HCT116 (cell line): ENCODE measurements at regions not wholly inside any gene's neighbourhood (a gene's known extent, or its start where the extent isn't known, plus 50 kb on each side); places are given as distances from the start of the nearest gene placed in this dataset.

Source experiments
- ATAC-seq: fragments of 200-7000 bp; cut with Tn5 transposase; 2 replicates; pipeline ENCODE4 v1.9.1; 2020; ENCODE audit warnings: mild to moderate bottlenecking, moderate library complexity
- BruUV-seq: library from RNA; stranded (reverse); fragments of 400-500 nt; replicated peaks from 2 replicates; lab custom pipeline; 2021; lab: Mats Ljungman, UMichigan
- CTCF ChIA-PET: fragments of 300-600 bp; sonication (Branson Sonifier 250); formaldehyde crosslinking; loops from one replicate; lab custom pipeline; 2021; ENCODE audit warnings: antibody characterized with exemption; lab: Charles Lee
- POLR2A ChIA-PET: fragments of 300-600, 350-600 bp; sonication (Branson Sonifier 250); formaldehyde crosslinking; loops from one replicate; lab custom pipeline; 2021; ENCODE audit warnings: antibody characterized with exemption; lab: Charles Lee
- RAD21 ChIA-PET, 2 experiments: fragments of 300-600 bp; sonication (Branson Sonifier 250); formaldehyde crosslinking; loops; one replicate each; lab custom pipeline; 2023; ENCODE audit warnings: low total read pairs in 2 of 2; ENCODE audit not compliant: uncharacterized antibody in 2 of 2, unreplicated experiment in 2 of 2, low non-redundant PET in 1 of 2; lab: Charles Lee
- DNase-seq: peaks from one replicate; pipeline ENCODE4 v3.0.0-alpha.2; 2010; ENCODE audit warnings: low read depth, low spot score
- H2AFZ ChIP-seq: fragments of 200-600 bp; shearing (Covaris generic), sonication (generic); 2 replicates; pipeline ENCODE4 v1.6.1; 2017; ENCODE audit warnings: low read depth, mixed run types, mixed read lengths, antibody characterized with exemption, low read length; ENCODE audit not compliant: poor library complexity, severe bottlenecking
- H3K27ac ChIP-seq: 2 replicates; pipeline ENCODE4 v1.5.1; 2012; ENCODE audit warnings: low read depth, low read length
- H3K27me3 ChIP-seq: fragments of 200-600 bp; sonication (generic); 2 replicates; pipeline ENCODE4 v1.6.1; 2016; ENCODE audit warnings: mixed run types, low read length, mixed read lengths; ENCODE audit not compliant: insufficient read depth
- H3K36me3 ChIP-seq, 2 experiments: fragments of 200-500 bp in 1 of 2; fragments of 200-600 bp in 1 of 2; sonication (Bioruptor generic) in 1 of 2; sonication (generic) in 1 of 2; 2 replicates each; pipeline versions ENCODE4 v1.5.1 to v1.6.1; 2014 to 2016; ENCODE audit warnings: low read length in 2 of 2, inconsistent platforms in 1 of 2, mixed read lengths in 1 of 2, mixed run types in 1 of 2; ENCODE audit not compliant: insufficient read depth in 2 of 2, control insufficient read depth in 1 of 2
- H3K4me1 ChIP-seq, 2 experiments: fragments of 200-600 bp in 1 of 2; sonication (generic) in 1 of 2; 2 replicates each; pipeline versions ENCODE4 v1.5.1 to v1.6.1; 2012 to 2017; ENCODE audit warnings: low read length in 2 of 2, inconsistent platforms in 1 of 2, mild to moderate bottlenecking in 1 of 2, mixed read lengths in 1 of 2, mixed run types in 1 of 2, moderate library complexity in 1 of 2; ENCODE audit not compliant: insufficient read depth in 2 of 2, control insufficient read depth in 1 of 2
- H3K4me2 ChIP-seq: fragments of 200-600 bp; sonication (generic); 2 replicates; pipeline ENCODE4 v1.6.1; 2017; ENCODE audit warnings: mixed run types, low read length, mixed read lengths
- H3K4me3 ChIP-seq, 2 experiments: fragments of 200-600 bp in 1 of 2; sonication (generic) in 1 of 2; replicated peaks in 1 of 2; 2 replicates each; pipeline ENCODE4 v1.5.1; 2011 to 2016; ENCODE audit warnings: low read length in 2 of 2, control low read depth in 1 of 2, low read depth in 1 of 2, mild to moderate bottlenecking in 1 of 2, mixed read lengths in 1 of 2, mixed run types in 1 of 2
- H3K79me2 ChIP-seq: fragments of 200-600 bp; sonication (generic); 2 replicates; pipeline ENCODE4 v1.6.1; 2017; ENCODE audit warnings: mild to moderate bottlenecking, mixed run types, low read length, moderate library complexity, mixed read lengths; ENCODE audit not compliant: insufficient read depth
- H3K9ac ChIP-seq: fragments of 200-600 bp; sonication (generic); 2 replicates; pipeline ENCODE4 v1.6.1; 2016; ENCODE audit warnings: low read length, mixed read lengths
- H3K9me2 ChIP-seq: fragments of 200-600 bp; sonication (generic), shearing (Covaris generic); 2 replicates; pipeline ENCODE4 v1.6.1; 2017; ENCODE audit warnings: mixed run types, mild to moderate bottlenecking, moderate library complexity; ENCODE audit not compliant: insufficient read depth
- H3K9me3 ChIP-seq, 2 experiments: fragments of 200-500 bp in 1 of 2; fragments of 200-600 bp in 1 of 2; sonication (Bioruptor generic) in 1 of 2; sonication (generic) in 1 of 2; 2 replicates each; pipeline ENCODE4 v1.6.1; 2014 to 2017; ENCODE audit warnings: low read length in 2 of 2, mixed read lengths in 2 of 2, inconsistent platforms in 1 of 2, low read depth in 1 of 2, mild to moderate bottlenecking in 1 of 2, mixed run types in 1 of 2, moderate library complexity in 1 of 2; ENCODE audit not compliant: control insufficient read depth in 1 of 2, insufficient read depth in 1 of 2
- H4K20me1 ChIP-seq: fragments of 200-600 bp; sonication (generic), shearing (Covaris generic); 2 replicates; pipeline ENCODE4 v1.6.1; 2017; ENCODE audit warnings: mixed run types, mild to moderate bottlenecking, moderate library complexity; ENCODE audit not compliant: insufficient read depth
- ATF3 ChIP-seq: IDR thresholded peaks from 2 replicates; pipeline ENCODE4 v1.6.1; 2012
- CBX3 ChIP-seq: IDR thresholded peaks from 2 replicates; pipeline ENCODE4 v1.6.1; 2012; ENCODE audit warnings: low read depth
- CEBPB ChIP-seq: IDR thresholded peaks from 2 replicates; pipeline ENCODE4 v1.6.1; 2012; ENCODE audit warnings: low read depth
- EGR1 ChIP-seq: IDR thresholded peaks from 2 replicates; pipeline ENCODE4 v1.6.1; 2012; ENCODE audit warnings: low read depth
- ELF1 ChIP-seq: IDR thresholded peaks from 2 replicates; pipeline ENCODE4 v1.6.1; 2012; ENCODE audit warnings: low read depth, borderline replicate concordance
- EZH2phosphoT487 ChIP-seq: fragments of 200-600 bp; IDR thresholded peaks from 2 replicates; pipeline ENCODE4 v1.6.1; 2018; ENCODE audit warnings: antibody characterized with exemption, borderline replicate concordance
- FOSL1 ChIP-seq: IDR thresholded peaks from 2 replicates; pipeline ENCODE4 v1.6.1; 2012; ENCODE audit warnings: low read depth
- JUND ChIP-seq: IDR thresholded peaks from 2 replicates; pipeline ENCODE4 v1.6.1; 2012
- MAX ChIP-seq: IDR thresholded peaks from 2 replicates; pipeline ENCODE4 v1.6.1; 2012
- POLR2A ChIP-seq: IDR thresholded peaks from 2 replicates; pipeline ENCODE4 v1.7.0; 2011; ENCODE audit warnings: borderline replicate concordance; ENCODE audit not compliant: insufficient read depth, insufficient read length; ENCODE audit errors: extremely low read depth
- RAD21 ChIP-seq: IDR thresholded peaks from 2 replicates; pipeline ENCODE4 v1.6.1; 2012; ENCODE audit warnings: low read depth, mild to moderate bottlenecking
- REST ChIP-seq: IDR thresholded peaks from 2 replicates; pipeline ENCODE4 v1.6.1; 2012; ENCODE audit warnings: low read depth
- SIN3A ChIP-seq: IDR thresholded peaks from 2 replicates; pipeline ENCODE4 v1.6.1; 2012; ENCODE audit warnings: low read depth
- SP1 ChIP-seq: IDR thresholded peaks from 2 replicates; pipeline ENCODE4 v1.6.1; 2012; ENCODE audit warnings: low read depth
- SRF ChIP-seq: IDR thresholded peaks from 2 replicates; pipeline ENCODE4 v1.6.1; 2012; ENCODE audit warnings: low read depth
- ZFX ChIP-seq: fragments of 450-650 bp; IDR thresholded peaks from 2 replicates; pipeline ENCODE4 v1.6.1; 2017
- ZNF274 ChIP-seq: fragments of 200-500 bp; sonication (Bioruptor generic); IDR thresholded peaks from 2 replicates; pipeline ENCODE4 v1.6.1; 2014; ENCODE audit warnings: mild to moderate bottlenecking, low read depth, low read length, inconsistent platforms
- intact Hi-C: fragments of 100-400 bp; cut with micrococcal nuclease; formaldehyde crosslinking; loops from 2 replicates; pipeline ENCODE4 v1.10.0; 2022

- no peak for TF ChIP-seq SP1
- no peak for TF ChIP-seq RAD21
- no peak for TF ChIP-seq CBX3
These were observed 1022.2 kb upstream of the GJE1 start (continued) for GRCh38 chr6:141110481-141110880.

- Histone ChIP-seq H3K9me2 (no peaks in the 10 kb centered on the region), H3K27me3 (no peaks in the 10 kb centered on the region), H4K20me1 (no peaks in the 10 kb centered on the region), H3K36me3 (no peaks in the 10 kb centered on the region), H3K79me2 (no peaks in the 10 kb centered on the region), H3K4me2 (peak overlapping the region; percentile 1; the same call in 1 of the 2 replicates), H3K9ac (no peak overlapping the region), H3K9me3 (no peaks in the 10 kb centered on the region), H3K27ac (no peak overlapping the region), H3K4me3 (no peak overlapping the region), H2AFZ (peak overlapping the region; percentile 78), H3K4me1 (peaks cover 0 to 13% of the 10 kb centered on the region in 2 experiments; a peak in 2 of 4 replicates)
- ChIA-PET POLR2A (no interaction called here), CTCF (no interaction called here), RAD21 (no interaction called here)
- peak; percentile 61; the same call in 1 of the 2 replicates for TF ChIP-seq CBX3
- TF ChIP-seq FOSL1 = peak; percentile 44
- 0 out of 2 replicates have a peak, but pooled peaks have one; percentile 44 for TF ChIP-seq CEBPB
- TF ChIP-seq SP1 = peak; percentile 25; the same call in 1 of the 2 replicates
- TF ChIP-seq ZNF274 = no peak
- ATAC-seq = peak; percentile 67
- intact Hi-C loops = no loop called here
- peak; percentile 43 for DNase-seq
- BruUV-seq = no TSS peak
These were observed 1025.0 kb upstream of the GJE1 start for GRCh38 chr6:141107591-141108160.

GRCh38 chr6:141105481-141105880 is 1027.2 kb upstream of the GJE1 start:
- POLR2A ChIA-PET = no interaction called here
- CTCF ChIA-PET = no interaction called here
- DNase-seq (no peak), ATAC-seq (no peak)
- peak overlapping the region; percentile 23 for H2AFZ ChIP-seq
- no peaks in the 10 kb centered on the region for H3K79me2 ChIP-seq
- intact Hi-C loops = no loop called here
- H3K27ac ChIP-seq = no peak overlapping the region
- no TSS peak for BruUV-seq
- H3K9me3 ChIP-seq = no peaks in the 10 kb centered on the region
- H3K4me2 ChIP-seq = 0 out of 2 replicates have a peak overlapping the region, but pooled peaks have one; percentile 9
- H4K20me1 ChIP-seq = no peaks in the 10 kb centered on the region
- no peaks in the 10 kb centered on the region for H3K9me2 ChIP-seq
- no peaks in the 10 kb centered on the region for H3K36me3 ChIP-seq
- no peaks in the 10 kb centered on the region for H3K27me3 ChIP-seq
- RAD21 ChIA-PET = interaction anchor here in 1 of 2 experiments (0.6 kb wide), 1 partner anchor 10 kb away, joined by 4 read pairs; no protein-coding TSS in a partner anchor
- H3K9ac ChIP-seq = no peak overlapping the region
- H3K4me3 ChIP-seq = no peak overlapping the region
- H3K4me1 ChIP-seq = peaks cover 0 to 13% of the 10 kb centered on the region in 2 experiments; a peak in 2 of 4 replicates
- TF ChIP-seq EZH2phosphoT487 = no peak
- TF ChIP-seq JUND = no peak
- no peak for TF ChIP-seq ZFX
- TF ChIP-seq EGR1 = no peak
- no peak for TF ChIP-seq ELF1
- no peak for TF ChIP-seq SIN3A
- no peak for TF ChIP-seq ATF3
- TF ChIP-seq SP1 = no peak
- TF ChIP-seq ZNF274 = no peak
- TF ChIP-seq POLR2A = no peak
- TF ChIP-seq MAX = no peak
- TF ChIP-seq REST = no peak
- no peak for TF ChIP-seq SRF
- no peak for TF ChIP-seq FOSL1
